Activated gamma-delta T cell (primary cell): ENCODE measurements at regions not wholly inside any gene's neighbourhood (a gene's known extent, or its start where the extent isn't known, plus 50 kb on each side); places are given as distances from the start of the nearest gene placed in this dataset.

Experiments
- DNase-seq: peaks from one replicate; lab custom pipeline; 2025; lab: John Stamatoyannopoulos, UW

GRCh38 chr9:6703898-6704639 is 53.7 kb upstream of the KDM4C start:
- DNase-seq, result peak; percentile 76

- DNase-seq, result no peak
Measured at GRCh38 chr9:6702707-6703106, 55.1 kb upstream of the KDM4C start.

DNA sequence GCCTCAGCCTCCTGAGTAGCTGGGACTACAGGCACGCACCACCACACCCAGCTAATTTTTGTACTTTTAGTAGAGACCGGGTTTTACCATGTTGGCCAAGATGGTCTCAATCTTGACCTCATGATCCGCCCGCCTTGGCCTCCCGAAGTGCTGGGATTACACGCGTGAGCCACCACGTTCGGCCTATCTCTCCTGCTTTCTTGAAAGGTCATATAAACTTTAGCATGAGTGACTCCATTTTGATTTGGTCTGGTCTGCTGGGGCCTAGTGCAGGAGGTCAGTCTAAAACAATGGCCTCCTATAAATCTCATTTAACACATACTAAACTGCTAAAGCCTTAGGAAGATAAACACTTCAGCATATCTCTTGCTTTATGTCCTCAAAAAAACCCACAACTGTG is 50.6 kb upstream of the GLDC start:
- DNase-seq, result no peak

DNA sequence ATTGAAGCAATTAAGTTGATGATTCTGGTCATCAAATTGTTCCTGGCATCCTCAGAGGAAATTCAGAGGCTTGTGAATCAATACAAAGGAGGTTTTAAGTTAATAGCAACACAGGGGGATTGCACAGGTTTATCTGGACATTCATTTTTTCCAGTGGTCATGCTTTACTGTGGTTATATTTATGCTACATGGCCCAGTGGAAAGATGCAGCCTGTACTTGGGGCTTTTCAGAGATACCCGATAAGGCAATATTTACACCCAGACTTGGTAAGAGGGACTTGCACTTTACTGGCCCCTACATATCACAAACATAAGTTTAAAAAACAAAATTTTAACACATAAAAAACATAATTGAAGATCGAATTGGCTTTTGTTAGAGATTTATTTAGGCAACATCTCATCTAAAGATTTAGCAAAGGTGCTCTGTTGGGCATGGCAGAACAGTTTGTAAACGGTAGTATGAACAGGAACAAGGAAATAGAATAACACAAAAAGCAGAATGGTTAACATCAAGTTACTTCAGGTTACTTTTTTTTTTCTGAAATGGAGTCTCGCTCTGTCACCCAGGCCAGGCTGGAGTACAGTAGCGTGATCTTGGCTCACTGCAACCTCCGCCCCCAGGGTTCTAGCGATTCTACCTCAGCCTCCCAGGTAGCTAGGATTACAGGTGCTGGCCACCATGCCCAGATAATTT is 49.7 kb upstream of the GLDC start:
- DNase-seq, result no peak
